ENCODE measurements at regions not wholly inside any gene's neighbourhood (a gene's known extent, or its start where the extent isn't known, plus 50 kb on each side); places are given as distances from the start of the nearest gene placed in this dataset.

DNA sequence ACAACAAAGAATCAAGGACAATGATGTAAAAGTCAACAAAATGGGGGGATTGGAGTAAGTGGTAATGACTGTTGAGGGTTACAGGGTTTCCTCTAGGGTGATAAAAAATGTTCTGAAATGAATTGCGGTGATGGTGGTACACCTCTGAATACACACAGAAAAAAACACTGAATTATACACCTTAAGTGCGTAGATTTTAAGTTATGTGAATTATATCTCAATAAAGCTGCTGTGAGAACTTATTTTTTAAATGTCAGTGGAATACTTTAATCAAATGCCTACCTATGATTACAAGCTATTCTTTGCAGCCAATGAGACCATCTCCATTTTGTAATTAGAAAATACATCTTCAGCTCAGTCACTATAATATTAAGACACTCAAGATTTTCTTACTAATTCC, 53.5 kb downstream of the ZNF608 start:
- no peaks in the 10 kb centered on the region for H3K36me3 Mint-ChIP-seq (ENCODE audit: low read depth)
- no peak overlapping the region for H3K27ac Mint-ChIP-seq
- ATAC-seq (no peak), DNase-seq (no peak)
- H3K27me3 Mint-ChIP-seq, result peaks cover 2% of the 10 kb centered on the region
- no peak overlapping the region for H3K4me3 Mint-ChIP-seq
- H3K4me1 Mint-ChIP-seq, result no peaks in the 10 kb centered on the region
- H3K9me3 Mint-ChIP-seq, result peaks cover 9% of the 10 kb centered on the region

DNA sequence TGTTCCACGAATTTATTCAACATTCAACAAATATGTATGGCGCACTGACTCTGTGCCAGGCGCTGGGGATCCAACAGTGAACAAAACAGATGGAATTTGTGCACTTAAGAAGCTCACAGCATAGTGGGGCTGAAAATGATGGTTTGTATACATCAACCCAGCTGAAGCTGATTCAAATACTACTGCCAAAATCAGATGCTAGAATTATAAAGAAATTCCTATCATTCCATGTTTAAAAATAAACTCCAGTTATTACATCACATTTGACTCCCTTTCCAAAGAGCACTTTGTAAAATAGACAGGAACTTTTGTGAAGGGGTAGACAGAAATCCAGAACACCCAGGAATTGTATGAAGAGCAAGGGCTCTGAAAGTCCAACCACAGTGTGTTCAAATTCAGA, 54.1 kb downstream of the ZNF608 start:
- Mint-ChIP-seq H3K4me1 (no peaks in the 10 kb centered on the region), H3K4me3 (no peak overlapping the region), H3K27me3 (peaks cover 2% of the 10 kb centered on the region), H3K36me3 (ENCODE audit: low read depth) (no peaks in the 10 kb centered on the region), H3K9me3 (peaks cover 9% of the 10 kb centered on the region), H3K27ac (no peak overlapping the region)
- ATAC-seq, result no peak
- DNase-seq, result no peak

DNA sequence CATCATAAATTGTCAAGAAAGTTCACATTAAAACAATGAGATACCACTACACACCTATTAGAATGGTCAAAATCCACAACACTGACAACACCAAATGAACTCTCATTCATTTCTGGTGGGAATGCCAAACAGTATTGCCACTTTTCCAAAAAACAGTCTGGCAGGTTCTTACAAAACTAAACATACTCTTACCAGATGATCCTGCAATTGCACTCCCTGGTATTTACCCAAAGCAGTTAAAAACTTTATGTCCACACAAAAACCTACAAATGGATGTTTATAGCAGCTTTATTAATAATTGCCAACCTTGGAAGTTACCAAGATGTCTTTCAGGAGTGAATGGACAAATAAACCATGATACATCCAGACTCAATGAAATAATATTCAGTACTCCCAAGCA, 56.8 kb downstream of the ZNF608 start:
- DNase-seq (no peak), ATAC-seq (no peak)
- peaks cover 4% of the 10 kb centered on the region for H3K9me3 Mint-ChIP-seq
- no peaks in the 10 kb centered on the region for H3K4me1 Mint-ChIP-seq
- peaks cover 2% of the 10 kb centered on the region for H3K27me3 Mint-ChIP-seq
- no peak overlapping the region for H3K27ac Mint-ChIP-seq
- H3K36me3 Mint-ChIP-seq (ENCODE audit: low read depth), result no peaks in the 10 kb centered on the region
- no peak overlapping the region for H3K4me3 Mint-ChIP-seq

DNA sequence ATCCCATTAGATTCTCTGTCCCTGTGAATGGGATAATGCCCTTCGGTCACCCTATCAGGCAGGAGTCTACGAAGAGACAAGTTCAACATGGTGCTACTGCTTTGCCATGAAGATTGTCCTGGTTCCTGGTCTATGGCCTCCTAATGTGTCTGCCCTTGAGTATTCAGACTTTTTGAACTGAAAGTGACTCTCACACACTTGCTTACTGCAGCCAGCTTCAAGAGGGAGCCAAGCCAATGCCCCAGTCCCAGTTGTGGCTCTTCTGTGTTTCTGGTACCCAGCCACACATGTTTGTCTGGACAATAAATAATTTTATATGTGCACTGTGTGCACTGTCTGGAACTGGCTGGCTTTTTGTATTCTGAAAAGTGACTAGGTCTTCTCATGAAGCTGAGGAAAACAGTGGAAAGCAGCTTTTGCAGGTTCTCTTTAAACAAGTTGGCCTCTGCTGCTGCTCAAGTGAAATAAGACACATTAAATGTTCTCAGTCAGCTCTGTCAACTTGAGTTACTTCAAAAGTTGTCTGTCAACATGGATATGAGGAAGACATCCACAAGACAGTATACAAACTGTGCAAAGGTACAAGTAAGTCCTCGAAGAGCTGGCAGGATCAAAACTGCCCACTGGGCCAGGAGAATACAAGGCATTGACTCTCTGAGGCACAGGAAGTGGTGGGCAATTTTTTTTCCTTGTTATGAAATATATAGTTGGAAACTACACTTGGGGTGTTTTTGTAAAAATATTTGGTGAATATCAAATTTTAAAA, 60.0 kb downstream of the ZNF608 start:
- ATAC-seq, result no peak
- H3K4me1 Mint-ChIP-seq, result no peaks in the 10 kb centered on the region
- H3K27ac Mint-ChIP-seq, result no peak overlapping the region
- no peak for DNase-seq
- no peak overlapping the region for H3K4me3 Mint-ChIP-seq
- H3K36me3 Mint-ChIP-seq (ENCODE audit: low read depth), result no peaks in the 10 kb centered on the region
- no peaks in the 10 kb centered on the region for H3K9me3 Mint-ChIP-seq
- peaks cover 2% of the 10 kb centered on the region for H3K27me3 Mint-ChIP-seq

DNA sequence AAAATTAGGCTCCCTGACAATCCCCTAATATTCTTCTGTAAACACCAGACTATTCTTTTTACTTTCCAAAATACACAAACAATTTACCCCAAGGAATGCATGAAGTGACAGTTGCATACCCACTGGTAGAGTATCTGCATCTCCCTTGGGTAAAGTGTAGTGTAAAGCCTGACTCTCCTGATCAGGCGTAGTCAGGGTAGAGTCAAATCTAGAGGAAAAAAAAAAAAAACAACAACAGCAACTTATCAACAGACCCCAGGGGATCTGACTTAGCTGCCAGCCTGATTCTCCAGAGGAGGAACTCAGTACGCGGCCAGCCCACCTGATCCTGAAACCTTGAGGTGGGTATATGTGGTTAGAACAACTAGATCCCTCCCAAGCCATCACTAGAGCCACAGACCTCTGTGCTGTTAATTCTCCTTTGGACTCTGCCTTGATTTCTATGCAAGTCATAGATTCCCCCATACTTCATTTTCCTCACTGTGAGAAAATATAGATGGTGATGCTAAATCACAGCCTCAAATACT, 61.0 kb downstream of the ZNF608 start:
- no peaks in the 10 kb centered on the region for H3K4me1 Mint-ChIP-seq
- no peak overlapping the region for H3K4me3 Mint-ChIP-seq
- no peaks in the 10 kb centered on the region for H3K36me3 Mint-ChIP-seq (ENCODE audit: low read depth)
- no peaks in the 10 kb centered on the region for H3K9me3 Mint-ChIP-seq
- no peak overlapping the region for H3K27ac Mint-ChIP-seq
- H3K27me3 Mint-ChIP-seq, result peaks cover 2% of the 10 kb centered on the region
- no peak for ATAC-seq
- DNase-seq, result no peak

DNA sequence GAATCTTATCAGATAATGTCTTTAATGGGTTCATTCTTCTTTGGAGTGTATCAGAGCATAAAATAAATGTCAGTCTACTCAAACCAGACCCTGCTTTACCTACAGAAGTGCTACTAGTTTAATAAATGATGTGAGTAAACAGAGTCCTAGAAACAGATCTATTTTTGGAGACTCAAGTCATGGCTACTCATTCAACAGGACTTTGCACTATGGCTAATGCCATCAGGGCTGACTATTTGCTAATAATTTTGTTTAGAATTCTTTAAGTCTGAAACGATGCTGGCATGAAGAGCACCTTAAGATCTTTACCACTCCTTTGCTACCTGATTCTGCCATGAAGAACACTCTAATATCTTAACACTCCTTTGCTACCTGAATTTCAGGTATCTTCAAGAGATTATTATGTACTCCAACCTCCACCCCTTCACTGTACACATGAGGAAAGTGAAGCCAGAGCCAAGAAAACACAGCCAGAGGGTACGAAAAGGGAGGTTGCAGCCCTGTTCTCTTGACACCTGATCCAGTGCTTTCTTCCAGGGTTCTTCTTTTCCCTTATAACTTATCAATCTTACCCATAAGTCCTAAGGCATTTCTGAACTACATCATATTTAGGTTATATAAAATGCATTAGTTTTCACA, 62.4 kb downstream of the ZNF608 start:
- Mint-ChIP-seq H3K36me3 (ENCODE audit: low read depth) (no peaks in the 10 kb centered on the region), H3K27ac (no peak overlapping the region)
- no peak for DNase-seq

DNA sequence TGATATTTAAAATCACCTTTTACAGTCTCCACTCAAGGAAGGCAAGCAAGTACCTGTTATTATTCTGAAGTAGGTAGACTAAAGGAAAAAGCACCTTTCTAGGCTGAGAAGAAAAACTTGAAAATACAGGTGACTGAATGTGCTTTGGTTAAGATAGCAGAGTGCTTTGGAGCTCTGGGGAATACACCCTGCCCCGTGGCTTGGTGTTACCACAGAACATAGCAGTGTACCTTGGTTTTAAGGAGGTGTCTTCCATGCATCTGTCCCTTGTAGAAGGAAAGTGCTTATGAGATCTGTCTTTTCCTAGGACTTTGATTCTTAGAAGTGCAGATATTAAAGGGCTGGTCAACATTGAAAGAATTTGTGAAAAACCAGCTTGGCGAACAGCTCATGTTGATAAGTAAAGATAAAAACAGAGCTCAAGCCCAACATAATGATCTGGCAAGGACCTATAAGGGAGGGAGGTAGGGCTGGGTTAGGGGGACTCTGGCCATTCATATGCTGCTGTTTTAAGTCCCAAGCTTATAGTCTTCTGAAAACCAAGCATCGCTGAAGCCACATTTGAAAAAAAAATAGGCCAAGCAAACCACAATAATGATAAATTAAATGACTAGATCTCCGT, 66.8 kb downstream of the ZNF608 start:
- no peak for DNase-seq
- no peak overlapping the region for H3K4me3 Mint-ChIP-seq
- no peaks in the 10 kb centered on the region for H3K27me3 Mint-ChIP-seq
- H3K36me3 Mint-ChIP-seq (ENCODE audit: low read depth), result no peaks in the 10 kb centered on the region
- peaks cover 4% of the 10 kb centered on the region for H3K4me1 Mint-ChIP-seq
- H3K9me3 Mint-ChIP-seq, result no peaks in the 10 kb centered on the region
- no peak overlapping the region for H3K27ac Mint-ChIP-seq
- no peak for ATAC-seq

More for the DNA sequence above, 62.4 kb downstream of the ZNF608 start:
- no peak for ATAC-seq
- peaks cover 2% of the 10 kb centered on the region for H3K27me3 Mint-ChIP-seq
- H3K4me3 Mint-ChIP-seq, result no peak overlapping the region
- no peaks in the 10 kb centered on the region for H3K9me3 Mint-ChIP-seq
- peaks cover under 1% of the 10 kb centered on the region for H3K4me1 Mint-ChIP-seq

DNA sequence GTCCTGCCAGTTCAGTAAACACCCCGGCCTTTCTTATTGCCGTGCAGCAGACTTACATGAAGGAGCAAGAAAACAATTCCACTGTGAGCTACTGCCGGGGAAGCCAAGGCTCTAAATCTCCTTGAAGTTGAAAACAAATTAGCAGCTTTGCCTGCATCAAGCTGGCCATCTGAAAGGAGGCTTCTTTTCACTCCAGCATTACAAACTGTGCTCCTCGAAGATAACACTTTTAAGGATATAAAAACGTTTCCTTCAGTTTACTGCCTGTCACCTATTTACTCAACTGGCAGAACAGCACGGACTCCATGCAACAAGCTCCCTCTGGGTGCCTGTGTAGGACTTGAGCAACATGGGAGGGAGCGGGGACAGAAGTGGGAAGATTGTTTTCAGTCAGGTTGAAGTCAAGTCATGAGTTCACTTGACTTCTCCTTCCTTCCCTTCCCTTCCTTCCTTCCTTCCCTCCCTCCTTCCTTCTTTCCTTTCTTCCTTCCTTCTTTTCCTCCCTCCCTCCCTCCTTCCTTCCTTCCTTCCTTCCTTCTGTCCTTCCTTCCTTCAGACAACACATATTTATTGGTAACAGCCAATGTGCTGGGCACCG, 67.4 kb downstream of the ZNF608 start:
- Mint-ChIP-seq H3K9me3 (no peaks in the 10 kb centered on the region), H3K4me1 (peaks cover 4% of the 10 kb centered on the region), H3K4me3 (no peak overlapping the region), H3K27ac (no peak overlapping the region), H3K27me3 (no peaks in the 10 kb centered on the region), H3K36me3 (ENCODE audit: low read depth) (no peaks in the 10 kb centered on the region)
- ATAC-seq (no peak), DNase-seq (no peak)

DNA sequence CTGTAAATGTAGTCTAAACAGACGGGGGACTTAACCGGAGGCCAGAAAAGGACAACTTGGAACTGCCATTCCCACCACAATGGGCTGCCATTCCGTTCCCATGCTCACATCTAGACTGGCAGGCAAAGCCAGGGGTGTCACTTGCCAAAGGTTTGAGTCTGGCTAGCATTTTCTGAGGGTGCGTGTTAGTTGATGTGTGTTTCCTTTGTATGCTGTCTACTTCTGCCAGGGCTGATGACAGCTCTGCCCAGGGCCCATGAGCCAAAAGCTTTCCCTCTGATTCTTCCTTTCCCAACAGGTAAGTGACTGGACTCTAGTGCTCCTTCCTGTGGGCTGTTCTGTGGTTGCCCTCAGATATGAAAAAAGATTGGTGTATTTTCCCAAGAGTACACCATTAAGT, 68.0 kb downstream of the ZNF608 start:
- no peak for DNase-seq
- H3K36me3 Mint-ChIP-seq (ENCODE audit: low read depth), result no peaks in the 10 kb centered on the region
- H3K9me3 Mint-ChIP-seq, result no peaks in the 10 kb centered on the region
- H3K4me3 Mint-ChIP-seq, result no peak overlapping the region
- H3K4me1 Mint-ChIP-seq, result peaks cover 4% of the 10 kb centered on the region
- no peaks in the 10 kb centered on the region for H3K27me3 Mint-ChIP-seq
- H3K27ac Mint-ChIP-seq, result no peak overlapping the region
- ATAC-seq, result no peak

DNA sequence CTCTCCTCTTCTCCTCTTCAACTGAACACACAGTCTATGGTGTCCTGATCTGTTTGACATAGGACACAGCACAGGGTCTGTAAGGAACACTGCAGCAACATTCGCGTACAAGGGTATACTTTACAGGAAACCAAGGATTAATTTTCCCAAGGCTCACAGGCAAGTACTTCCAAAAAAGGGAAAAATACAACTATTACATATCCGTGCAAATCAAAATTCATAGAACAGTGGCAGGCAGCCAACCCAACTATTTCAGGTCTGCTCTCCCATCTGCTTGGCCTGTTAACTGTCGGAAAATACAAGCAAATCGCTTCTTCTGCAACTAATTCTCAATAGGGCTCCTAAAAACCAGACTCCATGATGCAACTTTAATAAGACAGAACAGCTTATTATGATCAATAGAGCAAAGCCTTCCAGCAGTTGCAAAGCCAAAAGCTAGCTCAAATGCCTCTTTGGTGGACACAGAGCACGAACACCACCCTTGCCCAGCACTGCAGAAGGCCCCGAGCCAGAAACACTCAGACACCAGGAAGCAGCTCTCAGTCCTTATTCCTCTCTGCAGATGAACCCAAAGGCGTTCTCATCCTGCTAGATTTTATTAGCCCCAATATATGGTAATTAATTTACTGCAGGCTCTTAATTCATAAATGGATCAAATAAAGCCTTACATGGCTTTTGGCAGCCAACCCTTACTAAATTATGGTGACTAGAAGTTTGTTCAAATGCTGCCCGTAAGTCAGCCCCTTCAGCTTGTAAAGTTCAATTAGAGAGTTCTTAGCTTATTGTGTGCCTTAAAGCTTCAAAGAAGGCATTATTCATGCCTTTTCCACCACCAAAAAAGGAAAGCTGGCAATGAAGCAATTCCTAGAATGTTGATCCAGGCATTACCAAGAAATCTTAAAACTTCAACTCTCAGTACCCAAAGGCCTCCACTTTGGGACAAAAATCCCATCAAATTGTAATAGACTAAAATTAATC, 68.8 kb downstream of the ZNF608 start:
- Mint-ChIP-seq H3K4me1 (peaks cover 4% of the 10 kb centered on the region), H3K27me3 (no peaks in the 10 kb centered on the region), H3K27ac (no peak overlapping the region), H3K36me3 (ENCODE audit: low read depth) (no peaks in the 10 kb centered on the region), H3K9me3 (no peaks in the 10 kb centered on the region), H3K4me3 (no peak overlapping the region)
- ATAC-seq (no peak), DNase-seq (no peak)

DNA sequence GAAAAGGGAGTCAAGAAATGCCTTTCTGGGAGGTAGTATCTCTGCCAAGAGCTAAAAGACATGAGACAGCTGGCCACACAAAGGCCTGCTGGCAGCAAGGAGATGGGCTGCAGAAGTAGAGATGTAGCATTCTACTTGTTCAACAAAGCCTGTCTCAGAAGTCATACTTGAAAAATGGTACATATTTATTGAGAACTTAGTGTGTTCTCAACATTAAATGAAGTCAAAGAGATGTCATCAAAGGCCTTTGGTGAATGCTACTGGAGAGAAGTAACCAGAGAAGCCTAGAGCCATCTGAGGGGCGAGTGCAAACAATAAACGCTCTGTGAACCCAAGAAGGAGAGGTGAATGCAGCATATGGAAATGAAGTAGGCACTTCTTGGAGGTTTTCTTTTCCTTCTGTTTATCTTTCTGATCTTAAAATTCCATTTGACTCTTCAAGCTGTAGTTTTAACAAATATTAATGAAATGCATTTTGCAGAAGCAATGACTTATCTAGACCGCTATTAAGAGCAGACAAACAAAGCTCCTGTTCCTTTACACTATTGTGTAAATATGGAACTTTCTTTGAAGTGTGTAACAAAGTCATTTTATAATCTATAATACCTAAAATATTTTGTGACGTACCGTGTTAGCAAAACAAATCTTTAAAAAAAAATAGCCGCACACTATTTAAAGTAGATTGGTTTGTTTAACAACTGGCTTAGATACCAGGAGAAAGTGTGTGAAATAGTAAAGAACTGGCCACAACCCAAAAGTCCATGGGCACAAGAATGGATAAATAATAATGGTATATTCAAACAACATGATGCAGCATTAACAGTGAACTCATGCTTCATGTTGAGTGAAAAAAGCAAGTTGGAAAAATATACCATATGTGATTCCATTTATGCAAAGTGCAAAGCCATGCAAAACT, 70.2 kb downstream of the ZNF608 start:
- DNase-seq (no peak), ATAC-seq (no peak)
- Mint-ChIP-seq H3K4me3 (no peak overlapping the region), H3K4me1 (peaks cover 4% of the 10 kb centered on the region), H3K9me3 (no peaks in the 10 kb centered on the region), H3K27me3 (no peaks in the 10 kb centered on the region), H3K27ac (no peak overlapping the region), H3K36me3 (ENCODE audit: low read depth) (no peaks in the 10 kb centered on the region)

DNA sequence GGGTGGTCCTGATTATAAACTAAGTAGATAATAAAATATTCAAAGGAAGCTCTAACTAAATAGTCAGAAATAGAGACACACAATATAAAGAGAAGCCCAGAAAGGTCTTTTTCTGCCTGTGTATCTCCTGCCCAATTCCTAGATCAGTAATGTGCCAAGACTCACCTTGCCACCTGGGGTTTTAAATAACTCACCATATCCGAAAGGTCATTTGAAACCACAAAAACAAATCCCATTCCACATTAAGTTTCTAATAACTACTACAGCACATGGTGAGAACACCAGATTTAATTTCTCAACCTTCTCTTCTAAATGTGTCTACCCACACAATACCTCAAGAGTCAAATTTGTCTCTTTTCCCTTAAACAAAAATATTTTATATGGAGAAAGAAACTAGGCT, 75.2 kb downstream of the ZNF608 start:
- Mint-ChIP-seq H3K9me3 (no peaks in the 10 kb centered on the region), H3K27me3 (no peaks in the 10 kb centered on the region), H3K4me1 (no peaks in the 10 kb centered on the region), H3K4me3 (no peak overlapping the region), H3K36me3 (ENCODE audit: low read depth) (no peaks in the 10 kb centered on the region), H3K27ac (no peak overlapping the region)
- ATAC-seq (no peak), DNase-seq (no peak)

DNA sequence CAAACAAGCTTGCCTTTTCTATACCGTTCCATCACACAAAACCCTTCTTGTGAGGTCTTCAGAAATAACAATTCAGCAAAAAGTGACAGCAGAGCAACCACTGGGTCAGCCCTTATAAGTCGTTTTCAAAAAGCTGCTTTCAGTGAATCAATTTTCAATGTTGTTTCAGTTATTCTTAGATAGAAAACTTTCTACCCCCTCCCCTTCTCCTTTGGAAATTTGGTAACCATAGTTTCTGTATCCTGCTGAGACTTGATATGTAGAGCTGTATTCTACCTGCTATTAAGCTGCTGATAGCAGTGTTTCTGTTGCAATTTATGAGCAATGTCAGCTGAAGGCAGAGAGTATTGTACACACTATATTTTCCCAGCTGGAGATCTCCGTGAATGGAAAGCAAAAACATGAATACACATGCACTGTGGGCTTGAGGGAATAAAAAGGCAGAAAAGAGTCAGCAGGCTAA, 75.7 kb downstream of the ZNF608 start:
- H3K36me3 Mint-ChIP-seq (ENCODE audit: low read depth), result no peaks in the 10 kb centered on the region
- H3K27ac Mint-ChIP-seq, result no peak overlapping the region
- DNase-seq (no peak), ATAC-seq (no peak)
- H3K4me1 Mint-ChIP-seq, result no peaks in the 10 kb centered on the region
- no peaks in the 10 kb centered on the region for H3K9me3 Mint-ChIP-seq
- H3K27me3 Mint-ChIP-seq, result no peaks in the 10 kb centered on the region
- no peak overlapping the region for H3K4me3 Mint-ChIP-seq
